ENCODE measurements at regions not wholly inside any gene's neighbourhood (a gene's known extent, or its start where the extent isn't known, plus 50 kb on each side); places are given as distances from the start of the nearest gene placed in this dataset.

GRCh38 chr2:76193089-76193488, 482.4 kb upstream of the GCFC2 start:
- Histone ChIP-seq H3K27me3 (ENCODE audit: control insufficient read depth, low read length) (no peaks in the 10 kb centered on the region), H3K4me2 (ENCODE audit: low read length) (no peak overlapping the region), H3K4me3 (ENCODE audit: low read length) (no peak overlapping the region), H3K9me2 (replicated peaks; ENCODE audit: control insufficient read depth, low read length) (no peaks in the 10 kb centered on the region), H3K4me1 (ENCODE audit: control insufficient read depth, low read length) (no peaks in the 10 kb centered on the region), H3K9me3 (ENCODE audit: control insufficient read depth, insufficient read depth, low read length) (no peaks in the 10 kb centered on the region), H3K79me2 (ENCODE audit: control insufficient read depth, low read length) (no peaks in the 10 kb centered on the region), H3K36me3 (ENCODE audit: control insufficient read depth, low read length) (no peaks in the 10 kb centered on the region), H4K20me1 (ENCODE audit: control insufficient read depth, insufficient read depth, low read depth, low read length) (no peaks in the 10 kb centered on the region), H3F3A (ENCODE audit: control insufficient read depth, insufficient read depth) (no peaks in the 10 kb centered on the region), H3K27ac (ENCODE audit: low read depth, low read length) (no peak overlapping the region)
- TF ChIP-seq EZH2phosphoT487 (IDR thresholded peaks at IDR 0.05; ENCODE audit: borderline replicate concordance, low read length) = no peak

- Histone ChIP-seq H3K36me3 (ENCODE audit: control insufficient read depth, low read length) (no peaks in the 10 kb centered on the region), H3K9me2 (replicated peaks; ENCODE audit: control insufficient read depth, low read length) (no peaks in the 10 kb centered on the region), H3K27me3 (ENCODE audit: control insufficient read depth, low read length) (no peaks in the 10 kb centered on the region), H3K79me2 (ENCODE audit: control insufficient read depth, low read length) (no peaks in the 10 kb centered on the region), H3F3A (ENCODE audit: control insufficient read depth, insufficient read depth) (no peaks in the 10 kb centered on the region), H3K27ac (ENCODE audit: low read depth, low read length) (no peak overlapping the region), H3K4me1 (ENCODE audit: control insufficient read depth, low read length) (no peaks in the 10 kb centered on the region), H3K9me3 (ENCODE audit: control insufficient read depth, insufficient read depth, low read length) (peaks cover 2% of the 10 kb centered on the region; the same call in 1 of the 2 replicates), H4K20me1 (ENCODE audit: control insufficient read depth, insufficient read depth, low read depth, low read length) (no peaks in the 10 kb centered on the region), H3K4me3 (ENCODE audit: low read length) (no peak overlapping the region), H3K4me2 (ENCODE audit: low read length) (no peak overlapping the region)
- no peak for TF ChIP-seq CTCF (IDR thresholded peaks at IDR 0.05; ENCODE audit: low read depth, low read length, poor library complexity, severe bottlenecking)
- no peak for TF ChIP-seq EZH2phosphoT487 (IDR thresholded peaks at IDR 0.05; ENCODE audit: borderline replicate concordance, low read length)
These were observed 477.8 kb upstream of the GCFC2 start for GRCh38 chr2:76188334-76189008.

- Histone ChIP-seq H3F3A (ENCODE audit: control insufficient read depth, insufficient read depth) (no peaks in the 10 kb centered on the region), H3K27ac (ENCODE audit: low read depth, low read length) (no peak overlapping the region), H3K79me2 (ENCODE audit: control insufficient read depth, low read length) (no peaks in the 10 kb centered on the region), H4K20me1 (ENCODE audit: control insufficient read depth, insufficient read depth, low read depth, low read length) (no peaks in the 10 kb centered on the region), H3K4me2 (ENCODE audit: low read length) (no peak overlapping the region), H3K9me2 (replicated peaks; ENCODE audit: control insufficient read depth, low read length) (no peaks in the 10 kb centered on the region), H3K9me3 (ENCODE audit: control insufficient read depth, insufficient read depth, low read length) (peaks cover 2% of the 10 kb centered on the region; the same call in 1 of the 2 replicates), H3K4me3 (ENCODE audit: low read length) (no peak overlapping the region), H3K4me1 (ENCODE audit: control insufficient read depth, low read length) (no peaks in the 10 kb centered on the region), H3K27me3 (ENCODE audit: control insufficient read depth, low read length) (no peaks in the 10 kb centered on the region), H3K36me3 (ENCODE audit: control insufficient read depth, low read length) (no peaks in the 10 kb centered on the region)
- TF ChIP-seq CTCF (IDR thresholded peaks at IDR 0.05; ENCODE audit: low read depth, low read length, poor library complexity, severe bottlenecking) (no peak), EZH2phosphoT487 (IDR thresholded peaks at IDR 0.05; ENCODE audit: borderline replicate concordance, low read length) (no peak)
These were observed 476.7 kb upstream of the GCFC2 start for GRCh38 chr2:76187415-76187814.

GRCh38 chr2:76180676-76181075, 470.0 kb upstream of the GCFC2 start:
- Histone ChIP-seq H3K4me1 (ENCODE audit: control insufficient read depth, low read length) (no peaks in the 10 kb centered on the region), H3F3A (ENCODE audit: control insufficient read depth, insufficient read depth) (no peaks in the 10 kb centered on the region), H3K27me3 (ENCODE audit: control insufficient read depth, low read length) (no peaks in the 10 kb centered on the region), H3K79me2 (ENCODE audit: control insufficient read depth, low read length) (no peaks in the 10 kb centered on the region), H3K9me3 (ENCODE audit: control insufficient read depth, insufficient read depth, low read length) (peaks cover 2% of the 10 kb centered on the region), H3K4me3 (ENCODE audit: low read length) (no peak overlapping the region), H3K36me3 (ENCODE audit: control insufficient read depth, low read length) (no peaks in the 10 kb centered on the region), H4K20me1 (ENCODE audit: control insufficient read depth, insufficient read depth, low read depth, low read length) (no peaks in the 10 kb centered on the region), H3K4me2 (ENCODE audit: low read length) (no peak overlapping the region), H3K27ac (ENCODE audit: low read depth, low read length) (no peak overlapping the region), H3K9me2 (replicated peaks; ENCODE audit: control insufficient read depth, low read length) (no peaks in the 10 kb centered on the region)
- TF ChIP-seq EZH2phosphoT487 (IDR thresholded peaks at IDR 0.05; ENCODE audit: borderline replicate concordance, low read length) (no peak), CTCF (IDR thresholded peaks at IDR 0.05; ENCODE audit: low read depth, low read length, poor library complexity, severe bottlenecking) (no peak)
